GM19468 (cell line): ENCODE measurements at regions not wholly inside any gene's neighbourhood (a gene's known extent, or its start where the extent isn't known, plus 50 kb on each side); places are given as distances from the start of the nearest gene placed in this dataset.
"Not testable (repeated sequence)": the region's sequence is repeated elsewhere in the genome, so short reads cannot be mapped to it uniquely, and the experiment has no call there.

ENCODE experiments used
- ATAC-seq: cut with Tn5 transposase; IDR thresholded peaks from one replicate; pipeline ENCODE4 v1.9.1; 2021; ENCODE audit warnings: mild to moderate bottlenecking, moderate library complexity, moderate number of reproducible peaks; ENCODE audit not compliant: unreplicated experiment; ENCODE audit errors: extremely low read depth

DNA sequence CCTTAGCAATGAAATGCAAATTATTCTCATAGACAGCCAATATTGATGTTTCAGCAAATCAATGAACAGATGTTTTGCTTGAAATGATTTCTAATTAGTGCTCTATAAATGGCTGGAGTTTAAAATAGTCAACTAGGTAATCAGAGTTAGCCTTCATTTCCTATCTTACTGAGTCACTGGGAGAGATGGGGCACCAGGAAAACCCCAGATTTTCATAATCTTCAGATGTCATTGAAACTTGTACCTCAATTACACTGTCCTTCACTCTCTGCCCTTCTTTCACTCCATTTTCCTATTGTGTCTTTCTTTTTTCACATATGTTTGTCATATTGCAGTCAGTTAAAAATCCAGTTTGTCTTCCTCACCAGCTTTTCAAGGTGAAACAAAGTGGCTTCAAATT, 92.7 kb downstream of the C12orf75 start:
- ATAC-seq: no peak

GRCh38 chr12:105423921-105424320, 93.4 kb downstream of the C12orf75 start:
- no peak for ATAC-seq

- ATAC-seq: no peak
These were observed 95.0 kb downstream of the C12orf75 start for GRCh38 chr12:105425254-105426174.

- ATAC-seq: no peak
These were observed 96.3 kb downstream of the C12orf75 start for GRCh38 chr12:105426766-105427165.

- ATAC-seq: no peak
These were observed 97.4 kb downstream of the C12orf75 start for GRCh38 chr12:105427883-105428282.

- no peak for ATAC-seq
These were observed 98.4 kb downstream of the C12orf75 start for GRCh38 chr12:105428793-105429395.

DNA sequence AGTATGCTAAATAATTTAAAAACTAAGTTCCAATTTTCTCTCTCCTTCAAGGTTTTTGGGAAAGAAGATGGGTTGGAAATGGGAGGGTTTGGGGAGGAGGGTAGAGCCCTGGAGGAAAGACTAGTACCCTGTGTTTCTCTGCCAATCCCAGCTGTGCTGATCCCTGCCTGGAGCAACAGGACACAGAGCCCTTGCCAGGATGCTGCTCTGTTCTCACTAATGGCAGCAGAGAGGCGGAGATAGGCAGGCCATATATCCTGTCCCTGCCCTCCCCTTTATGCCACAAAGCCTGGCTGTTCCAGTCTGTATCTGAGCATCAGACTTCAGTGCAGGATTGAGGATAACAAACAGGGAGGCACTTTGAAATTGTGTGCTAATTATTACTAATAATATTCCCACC, 99.0 kb downstream of the C12orf75 start:
- ATAC-seq: no peak

GRCh38 chr12:105431537-105432100, 101.1 kb downstream of the C12orf75 start:
- ATAC-seq: no peak

DNA sequence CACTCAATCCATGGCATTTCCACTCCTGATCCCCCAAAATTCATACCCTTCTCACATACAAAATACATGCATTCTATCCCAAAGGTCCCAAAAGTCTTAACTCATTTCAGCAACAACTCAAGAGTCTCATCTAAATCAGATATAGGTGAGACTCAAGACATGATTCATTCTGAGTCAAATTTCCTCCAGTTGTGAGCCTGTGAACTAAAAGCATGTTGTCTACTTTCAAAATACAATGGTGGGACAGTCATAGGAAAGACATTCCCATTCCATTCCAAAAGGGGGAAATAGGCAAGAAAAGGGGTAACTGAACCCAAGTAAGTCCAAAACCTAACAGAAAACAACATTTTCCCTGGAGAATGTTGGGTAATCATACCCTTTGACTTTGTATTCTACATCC, 103.3 kb downstream of the C12orf75 start:
- no peak for ATAC-seq

DNA sequence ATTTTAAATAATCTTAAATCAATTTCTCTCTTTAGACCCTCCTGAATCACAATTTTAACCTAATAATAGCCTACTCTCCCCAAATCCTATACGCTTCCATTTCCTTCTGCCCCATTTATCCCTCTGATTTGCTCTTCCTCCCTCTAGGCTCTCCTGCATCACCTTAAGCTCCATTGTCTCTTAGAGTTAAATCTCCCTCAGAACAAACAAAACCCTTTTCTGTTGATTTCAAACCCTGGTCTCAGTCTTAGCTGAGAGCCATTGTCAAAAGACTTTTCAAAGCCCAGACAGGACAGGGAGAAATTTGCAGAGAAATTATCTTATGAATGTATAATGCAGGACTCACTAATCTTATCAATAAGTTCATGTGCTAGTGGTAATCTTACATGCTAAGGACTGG, 106.1 kb downstream of the C12orf75 start:
- ATAC-seq: no peak

DNA sequence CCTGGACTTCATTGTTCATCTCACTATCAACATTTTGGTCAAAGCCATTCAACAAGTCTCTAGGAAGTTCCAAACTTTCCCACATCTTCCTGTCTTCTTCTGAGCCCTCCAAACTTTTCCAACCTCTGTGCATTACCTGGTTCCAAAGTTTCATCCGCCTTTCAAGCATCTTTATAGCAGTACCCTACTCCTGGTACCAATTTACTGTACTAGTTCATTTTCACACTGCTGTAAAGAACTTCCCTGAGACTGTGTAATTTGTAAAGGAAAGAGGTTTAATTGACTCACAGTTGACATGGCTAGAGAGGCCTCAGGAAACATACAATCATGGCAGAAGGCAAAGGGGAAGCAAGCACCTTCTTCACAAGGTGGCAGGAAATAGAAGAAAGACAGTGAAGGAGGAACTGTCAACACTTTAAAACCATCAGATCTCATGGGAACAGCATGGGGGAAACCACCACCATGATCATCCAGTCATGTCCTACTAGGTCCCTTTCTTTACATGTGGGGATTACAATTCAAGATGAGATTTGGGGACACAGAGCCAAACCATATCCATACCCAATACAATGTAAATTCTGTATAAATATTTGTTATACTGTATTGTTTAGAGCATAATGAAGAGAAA, 109.7 kb downstream of the C12orf75 start:
- ATAC-seq: no peak

DNA sequence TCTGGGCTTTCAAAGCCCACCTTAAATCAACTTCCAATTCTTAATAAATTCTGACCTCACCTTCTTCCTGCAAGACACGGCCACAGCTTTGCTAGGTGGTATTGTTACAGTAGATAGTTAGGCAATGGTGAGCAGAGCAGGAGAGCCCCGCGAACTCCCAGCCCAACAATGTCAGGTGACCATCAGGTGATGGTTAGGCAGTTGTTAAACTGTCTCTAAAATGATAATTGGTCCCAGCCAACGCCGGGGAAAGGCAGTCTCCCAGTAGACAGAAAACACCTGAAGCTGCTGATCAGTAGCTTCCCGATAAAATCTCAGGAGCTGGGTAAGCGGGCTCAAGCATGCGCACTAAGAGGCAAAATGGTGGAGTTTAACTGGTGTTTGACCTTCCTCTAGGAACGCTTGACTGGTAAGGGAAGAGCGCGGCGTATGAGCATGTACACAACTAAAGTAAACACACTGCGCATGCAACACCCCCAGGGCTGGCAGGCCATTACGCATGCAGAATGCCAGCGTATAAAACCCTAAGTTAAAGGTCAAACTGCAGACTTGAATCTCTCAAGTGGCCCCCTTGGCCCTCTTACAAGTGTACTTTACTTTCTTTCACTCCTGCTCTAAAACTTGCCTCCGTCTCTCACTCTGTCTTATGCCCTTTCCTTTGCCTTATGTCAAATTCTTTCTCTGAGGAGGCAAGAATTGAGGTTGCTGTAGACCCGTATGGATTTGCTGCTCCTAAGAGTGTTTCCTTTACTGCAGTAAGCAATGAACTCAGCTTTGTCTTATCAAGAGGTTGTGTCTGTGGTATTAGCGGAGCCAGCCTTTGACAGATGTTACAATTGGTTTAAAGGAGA, 113.5 kb downstream of the C12orf75 start:
- ATAC-seq: no peak

- no peak for ATAC-seq
These were observed 114.2 kb downstream of the C12orf75 start for GRCh38 chr12:105444653-105445102.

DNA sequence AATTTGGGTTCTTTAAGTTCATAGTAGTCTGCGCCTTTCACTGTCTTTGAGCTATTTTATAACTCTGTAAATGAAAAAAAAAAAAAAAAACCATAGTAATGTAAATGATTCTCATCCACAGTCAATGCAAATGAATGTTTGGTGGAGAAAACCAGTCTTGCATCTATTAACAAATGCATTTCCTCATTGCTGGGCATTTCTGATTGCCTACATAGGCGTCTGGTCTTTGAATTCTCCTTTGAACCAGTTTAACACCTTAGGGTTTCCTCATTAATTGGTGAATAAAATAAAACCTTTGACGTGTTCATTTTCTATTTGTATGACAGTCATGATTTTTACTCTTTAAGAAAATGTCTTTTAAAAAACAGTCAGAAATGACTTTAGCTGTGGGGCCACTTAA, 114.8 kb downstream of the C12orf75 start:
- no peak for ATAC-seq

DNA sequence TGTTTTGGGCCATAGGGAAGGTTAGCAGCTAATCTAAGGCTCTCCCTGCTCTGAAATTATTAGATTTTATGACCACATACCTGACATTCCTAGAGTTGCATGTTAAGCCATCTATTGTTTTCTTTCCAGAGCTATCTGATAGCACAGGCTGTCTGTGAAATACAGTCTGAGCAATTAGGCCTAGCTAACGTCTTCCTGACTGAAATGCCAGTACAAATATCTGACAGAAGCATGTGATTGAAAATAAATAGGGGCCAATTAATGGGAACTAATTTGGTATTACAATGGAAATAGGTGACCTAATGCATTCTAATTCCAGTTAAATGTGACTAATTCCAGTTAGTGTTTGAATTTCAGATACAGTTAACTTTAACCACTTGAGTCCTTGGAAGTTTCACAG, 115.2 kb downstream of the C12orf75 start:
- ATAC-seq: no peak

DNA sequence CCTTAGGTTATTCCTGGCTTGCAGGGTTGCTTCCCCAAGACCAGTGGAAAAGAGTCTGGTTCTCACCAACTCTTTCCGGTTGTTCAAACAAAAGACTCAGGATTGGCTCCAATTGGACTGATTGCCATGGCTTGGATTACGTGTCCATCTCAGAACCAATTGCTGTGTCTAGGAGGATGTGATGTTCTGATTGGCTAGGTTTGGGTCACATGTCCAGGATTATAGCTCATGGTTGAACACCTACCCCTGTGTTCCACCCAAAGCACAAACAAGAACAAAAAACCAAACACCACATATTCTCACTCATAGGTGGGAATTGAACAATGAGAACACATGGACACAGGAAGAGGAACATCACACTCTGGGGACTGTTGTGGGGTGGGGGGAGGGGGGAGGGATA, 116.0 kb downstream of the C12orf75 start:
- not testable (repeated sequence) for ATAC-seq

- no peak for ATAC-seq
These were observed 118.9 kb downstream of the C12orf75 start for GRCh38 chr12:105449431-105449830.

- no peak for ATAC-seq
These were observed 120.7 kb downstream of the C12orf75 start for GRCh38 chr12:105451211-105451610.

DNA sequence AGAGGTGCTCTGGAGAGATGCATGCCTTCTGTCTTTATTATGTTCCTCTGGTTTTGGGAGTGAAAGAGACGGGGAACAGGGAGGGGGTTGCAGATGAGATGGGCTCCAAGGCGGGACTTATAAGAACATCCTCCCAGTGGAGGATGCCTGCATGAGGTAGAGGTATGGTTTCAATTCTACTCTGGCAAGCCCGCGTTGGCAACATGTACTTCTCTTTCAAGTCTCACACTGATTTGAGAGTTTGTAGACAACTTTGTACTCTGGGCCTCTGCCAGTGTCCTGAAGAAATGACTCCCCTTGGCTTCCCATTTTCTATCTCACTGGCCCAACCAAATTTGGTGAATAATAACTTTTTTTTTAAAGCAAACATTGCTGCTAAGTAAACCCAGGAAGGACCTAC, 121.3 kb downstream of the C12orf75 start:
- ATAC-seq: no peak

GRCh38 chr12:105453316-105453715, 122.8 kb downstream of the C12orf75 start:
- ATAC-seq: no peak
